ENCODE measurements at regions not wholly inside any gene's neighbourhood (a gene's known extent, or its start where the extent isn't known, plus 50 kb on each side); places are given as distances from the start of the nearest gene placed in this dataset.

GRCh38 chr4:162866565-162866964, 300.1 kb downstream of the NAF1 start:
- Histone ChIP-seq H3K9ac (ENCODE audit: low read length) (no peak overlapping the region), H2AFZ (ENCODE audit: low read length) (no peak overlapping the region), H3K79me2 (ENCODE audit: low read length) (no peaks in the 10 kb centered on the region), H3K9me3 (replicated peaks; ENCODE audit: insufficient read depth, low read length) (no peaks in the 10 kb centered on the region; the same call in 1 of the 2 replicates), H3F3A (ENCODE audit: insufficient read depth, low read length) (no peaks in the 10 kb centered on the region), H3K4me3 (ENCODE audit: low read length) (no peak overlapping the region), H3K27ac (ENCODE audit: low read length) (no peak overlapping the region), H4K20me1 (ENCODE audit: insufficient read depth, low read length) (no peaks in the 10 kb centered on the region), H3K9me2 (replicated peaks; ENCODE audit: insufficient read depth, low read length) (no peaks in the 10 kb centered on the region), H3K4me2 (ENCODE audit: low read depth, low read length) (no peak overlapping the region), H3K4me1 (ENCODE audit: low read length) (no peaks in the 10 kb centered on the region), H3K27me3 (replicated peaks; ENCODE audit: insufficient read depth, low read length) (no peaks in the 10 kb centered on the region), H3K36me3 (replicated peaks; ENCODE audit: insufficient read depth, low read length) (no peaks in the 10 kb centered on the region)
- TF ChIP-seq EZH2phosphoT487 (IDR thresholded peaks at IDR 0.05; ENCODE audit: low read length), result no peak
- TF ChIP-seq CTCF (IDR thresholded peaks at IDR 0.05; ENCODE audit: low read length), result no peak
- no peak for TF ChIP-seq EZH2 (optimal IDR thresholded peaks at IDR 0.05; ENCODE audit: low read depth, low read length)
- no peak for DNase-seq

- Histone ChIP-seq H3K27me3 (replicated peaks; ENCODE audit: insufficient read depth, low read length) (no peaks in the 10 kb centered on the region), H3K4me3 (ENCODE audit: low read length) (no peak overlapping the region), H3K27ac (ENCODE audit: low read length) (no peak overlapping the region), H3K9me3 (replicated peaks; ENCODE audit: insufficient read depth, low read length) (no peaks in the 10 kb centered on the region; the same call in 1 of the 2 replicates), H2AFZ (ENCODE audit: low read length) (no peak overlapping the region), H3K4me1 (ENCODE audit: low read length) (no peaks in the 10 kb centered on the region), H3K9me2 (replicated peaks; ENCODE audit: insufficient read depth, low read length) (no peaks in the 10 kb centered on the region), H3K79me2 (ENCODE audit: low read length) (no peaks in the 10 kb centered on the region), H3F3A (ENCODE audit: insufficient read depth, low read length) (no peaks in the 10 kb centered on the region), H3K4me2 (ENCODE audit: low read depth, low read length) (no peak overlapping the region), H3K36me3 (replicated peaks; ENCODE audit: insufficient read depth, low read length) (no peaks in the 10 kb centered on the region), H4K20me1 (ENCODE audit: insufficient read depth, low read length) (no peaks in the 10 kb centered on the region), H3K9ac (ENCODE audit: low read length) (no peak overlapping the region)
- no peak for DNase-seq
- no peak for TF ChIP-seq EZH2 (optimal IDR thresholded peaks at IDR 0.05; ENCODE audit: low read depth, low read length)
- no peak for TF ChIP-seq EZH2phosphoT487 (IDR thresholded peaks at IDR 0.05; ENCODE audit: low read length)
- no peak for TF ChIP-seq CTCF (IDR thresholded peaks at IDR 0.05; ENCODE audit: low read length)
Observed at GRCh38 chr4:162865102-162865501, 301.6 kb downstream of the NAF1 start.

- Histone ChIP-seq H3K27me3 (replicated peaks; ENCODE audit: insufficient read depth, low read length) (no peaks in the 10 kb centered on the region), H3K36me3 (replicated peaks; ENCODE audit: insufficient read depth, low read length) (no peaks in the 10 kb centered on the region), H3K4me3 (ENCODE audit: low read length) (no peak overlapping the region), H4K20me1 (ENCODE audit: insufficient read depth, low read length) (no peaks in the 10 kb centered on the region), H3K27ac (ENCODE audit: low read length) (no peak overlapping the region), H3F3A (ENCODE audit: insufficient read depth, low read length) (no peaks in the 10 kb centered on the region), H3K4me1 (ENCODE audit: low read length) (no peaks in the 10 kb centered on the region), H3K9ac (ENCODE audit: low read length) (no peak overlapping the region), H3K9me3 (replicated peaks; ENCODE audit: insufficient read depth, low read length) (no peaks in the 10 kb centered on the region), H3K4me2 (ENCODE audit: low read depth, low read length) (no peak overlapping the region), H3K79me2 (ENCODE audit: low read length) (no peaks in the 10 kb centered on the region), H2AFZ (ENCODE audit: low read length) (no peak overlapping the region), H3K9me2 (replicated peaks; ENCODE audit: insufficient read depth, low read length) (no peaks in the 10 kb centered on the region)
- no peak for TF ChIP-seq EZH2phosphoT487 (IDR thresholded peaks at IDR 0.05; ENCODE audit: low read length)
- no peak for TF ChIP-seq CTCF (IDR thresholded peaks at IDR 0.05; ENCODE audit: low read length)
- TF ChIP-seq EZH2 (optimal IDR thresholded peaks at IDR 0.05; ENCODE audit: low read depth, low read length), result no peak
- no peak for DNase-seq
Observed at GRCh38 chr4:162853788-162854187, 312.9 kb downstream of the NAF1 start.
